HepG2 (cell line): ENCODE measurements at regions not wholly inside any gene's neighbourhood (a gene's known extent, or its start where the extent isn't known, plus 50 kb on each side); places are given as distances from the start of the nearest gene placed in this dataset.

Experiments used
- ATAC-seq: fragments of 200-7000 bp; cut with Tn5 transposase; 3 replicates; pipeline ENCODE4 v1.9.1; 2020; ENCODE audit warnings: mild to moderate bottlenecking, moderate library complexity
- BruUV-seq: library from RNA; stranded (reverse); fragments of 400-500 nt; replicated peaks from 2 replicates; lab custom pipeline; 2021; lab: Mats Ljungman, UMichigan
- CTCF ChIA-PET: fragments of 300-600 bp; formaldehyde crosslinking; extraction: SDS; loops from one replicate; lab custom pipeline; 2021; ENCODE audit warnings: low total read pairs, inconsistent platforms, low intra/inter-chr PET ratio; lab: Yijun Ruan, JAX
- POLR2A ChIA-PET: fragments of 350-600 bp; sonication (Branson Sonifier 250); formaldehyde crosslinking; loops from one replicate; lab custom pipeline; 2020; ENCODE audit warnings: antibody characterized with exemption, inconsistent platforms; lab: Yijun Ruan, JAX
- DNase-seq: peaks from one replicate; pipeline ENCODE4 v3.0.0-alpha.2; 2015; ENCODE audit warnings: low spot score
- FAIRE-seq: peaks from 3 replicates; lab custom pipeline; 2011; peaks lifted over from hg19 to GRCh38; lab: Jason Lieb, UNC
- H2AFZ ChIP-seq: one replicate; pipeline ENCODE4 v1.6.1; 2011; ENCODE audit warnings: low read length, inconsistent platforms
- H3K27ac ChIP-seq: fragments of 300-600 bp; 3 replicates; pipeline ENCODE4 v1.8.0; 2011; ENCODE audit warnings: mixed run types, mild to moderate bottlenecking, mixed read lengths, low read length, inconsistent platforms; ENCODE audit not compliant: insufficient read depth; ENCODE audit errors: extremely low read length
- H3K27me3 ChIP-seq, 2 experiments: fragments of 200-600 bp in 1 of 2; 2 replicates in 1 of 2; 3 replicates in 1 of 2; pipeline versions ENCODE4 v1.6.0 to v1.8.0; 2011; ENCODE audit warnings: low read length in 2 of 2, mild to moderate bottlenecking in 2 of 2, moderate library complexity in 2 of 2, inconsistent platforms in 1 of 2; ENCODE audit not compliant: insufficient read depth in 2 of 2, control insufficient read depth in 1 of 2
- H3K36me3 ChIP-seq, 2 experiments: fragments of 200-600 bp in 1 of 2; replicated peaks in 1 of 2; 2 replicates in 1 of 2; 3 replicates in 1 of 2; pipeline versions ENCODE4 v1.5.1 to v1.8.0; 2011; ENCODE audit warnings: low read length in 2 of 2, inconsistent platforms in 1 of 2; ENCODE audit not compliant: insufficient read depth in 2 of 2, control insufficient read depth in 1 of 2
- H3K4me1 ChIP-seq: 2 replicates; pipeline ENCODE4 v1.5.1; 2012; ENCODE audit warnings: low read length, inconsistent platforms; ENCODE audit not compliant: insufficient read depth
- H3K4me2 ChIP-seq: 2 replicates; pipeline ENCODE4 v1.6.0; 2011; ENCODE audit warnings: low read depth, low read length, inconsistent platforms
- H3K4me3 ChIP-seq, 3 experiments: fragments of 200-600 bp in 1 of 3; sonication (generic), shearing (Covaris generic) in 1 of 3; replicated peaks in 1 of 3; 2 replicates each; pipeline ENCODE4 v1.5.1; 2011 to 2016; ENCODE audit warnings: low read length in 3 of 3, inconsistent platforms in 2 of 3, low read depth in 2 of 3, mild to moderate bottlenecking in 2 of 3, control low read depth in 1 of 3, mixed read lengths in 1 of 3; ENCODE audit not compliant: insufficient read depth in 1 of 3
- H3K79me2 ChIP-seq: one replicate; pipeline ENCODE4 v1.6.1; 2011; ENCODE audit warnings: low read length, inconsistent platforms; ENCODE audit not compliant: insufficient read depth
- H3K9ac ChIP-seq: 2 replicates; pipeline ENCODE4 v1.6.0; 2011; ENCODE audit warnings: mild to moderate bottlenecking, low read depth, low read length, inconsistent platforms; ENCODE audit not compliant: insufficient read depth
- H3K9me3 ChIP-seq: 2 replicates; pipeline ENCODE4 v1.5.1; 2012; ENCODE audit warnings: mild to moderate bottlenecking, low read length
- H4K20me1 ChIP-seq: 2 replicates; pipeline ENCODE4 v1.6.0; 2011; ENCODE audit warnings: inconsistent platforms, mild to moderate bottlenecking, low read length, moderate library complexity; ENCODE audit not compliant: insufficient read depth
- KDM2A ChIP-seq: sonication (generic); formaldehyde crosslinking; IDR thresholded peaks from 2 replicates; pipeline ENCODE4 v1.4.0; 2020; ENCODE audit warnings: low read depth, missing genetic modification reagents, borderline replicate concordance
- MAFG ChIP-seq: sonication (generic); formaldehyde crosslinking; IDR thresholded peaks from 2 replicates; pipeline ENCODE4 v1.5.1; 2020; ENCODE audit warnings: mild to moderate bottlenecking, missing genetic modification reagents
- POGZ ChIP-seq: sonication (generic); formaldehyde crosslinking; IDR thresholded peaks from 2 replicates; pipeline ENCODE4 v1.4.0; 2020; ENCODE audit warnings: mild to moderate bottlenecking, missing genetic modification reagents
- RNF2 ChIP-seq: fragments of 450-650 bp; conservative IDR thresholded peaks from 2 replicates; pipeline ENCODE4 v1.6.1; 2016; ENCODE audit warnings: low read depth
- SNRNP70 ChIP-seq: fragments of 200-400 bp; formaldehyde crosslinking; IDR thresholded peaks from 2 replicates; pipeline ENCODE4 v1.6.1; 2017; ENCODE audit warnings: mild to moderate bottlenecking, low read depth, low read length, moderate library complexity
- ZBTB26 ChIP-seq: IDR thresholded peaks from 2 replicates; pipeline ENCODE4 v1.6.1; 2016; ENCODE audit warnings: missing compliant biosample characterization, missing genetic modification reagents, borderline replicate concordance
- ZBTB34 ChIP-seq: sonication (generic); formaldehyde crosslinking; IDR thresholded peaks from 2 replicates; pipeline ENCODE4 v1.8.0; 2022; ENCODE audit warnings: mild to moderate bottlenecking, missing genetic modification reagents
- ZBTB38 ChIP-seq: sonication (generic); formaldehyde crosslinking; IDR thresholded peaks from 2 replicates; pipeline ENCODE4 v1.5.1; 2020; ENCODE audit warnings: mild to moderate bottlenecking, missing genetic modification reagents
- ZBTB46 ChIP-seq: sonication (generic); formaldehyde crosslinking; IDR thresholded peaks from 2 replicates; pipeline ENCODE4 v1.4.0; 2020; ENCODE audit warnings: mild to moderate bottlenecking, missing genetic modification reagents, borderline replicate concordance
- ZFAT ChIP-seq: sonication (generic); formaldehyde crosslinking; conservative IDR thresholded peaks from 2 replicates; pipeline ENCODE4 v1.8.1; 2023; ENCODE audit warnings: missing genetic modification reagents, inconsistent platforms
- ZNF382 ChIP-seq: sonication (generic); formaldehyde crosslinking; IDR thresholded peaks from 2 replicates; pipeline ENCODE4 v1.5.0; 2020; ENCODE audit warnings: missing genetic modification reagents, mild to moderate bottlenecking, borderline replicate concordance
- ZNF496 ChIP-seq: sonication (generic); formaldehyde crosslinking; IDR thresholded peaks from 2 replicates; pipeline ENCODE4 v1.8.1; 2023; ENCODE audit warnings: mild to moderate bottlenecking, moderate library complexity, missing genetic modification reagents; ENCODE audit not compliant: insufficient replicate concordance
- in situ Hi-C: cut with HindIII; loops from 2 replicates; pipeline ENCODE4 v1.10.0; 2017; ENCODE audit warnings: low pct_unique_long_range_greater_than_20kb; ENCODE audit not compliant: extremely low pct_ligation_motif_present
- intact Hi-C: fragments of 100-400 bp; cut with micrococcal nuclease; formaldehyde crosslinking; loops from one replicate; pipeline ENCODE4 v1.10.0; 2022; ENCODE audit not compliant: unreplicated experiment

- intact Hi-C loops = no loop called here
- in situ Hi-C loops = no loop called here
- Histone ChIP-seq H3K79me2 (no peaks in the 10 kb centered on the region), H3K4me1 (no peaks in the 10 kb centered on the region), H3K27me3 (no peaks in the 10 kb centered on the region; a peak in 1 of 5 replicates), H3K4me3 (no peak overlapping the region), H3K27ac (no peak overlapping the region), H3K9ac (no peak overlapping the region), H3K9me3 (no peaks in the 10 kb centered on the region), H3K4me2 (no peak overlapping the region), H4K20me1 (no peaks in the 10 kb centered on the region), H2AFZ (no peak overlapping the region)
- ChIA-PET CTCF (no interaction called here), POLR2A (no interaction called here)
- ATAC-seq = no peak
- no TSS peak for BruUV-seq
- TF ChIP-seq ZBTB46 (CRISPR knock-in tag) = no peak
- TF ChIP-seq RNF2 = no peak
- TF ChIP-seq ZNF382 (CRISPR knock-in tag) = no peak
- no peak for TF ChIP-seq ZNF496 (CRISPR knock-in tag)
- no peak for TF ChIP-seq POGZ
- no peak for TF ChIP-seq ZBTB38 (CRISPR knock-in tag)
- TF ChIP-seq MAFG = no peak
- no peak for TF ChIP-seq KDM2A (CRISPR knock-in tag)
- no peak for TF ChIP-seq ZBTB34
- TF ChIP-seq ZBTB26 (CRISPR knock-in tag) = no peak
- TF ChIP-seq SNRNP70 = no peak
- TF ChIP-seq ZFAT = no peak
- TF ChIP-seq, all 625 proteins: peak for 0
- DNase-seq (no peak), FAIRE-seq (no peak)
- no peaks in the 10 kb centered on the region for H3K36me3 ChIP-seq
Observed at GRCh38 chr4:164193676-164194075, 560.3 kb upstream of the SMIM31 start.
